Vagina (tissue), 2 donors: ENCODE measurements at regions not wholly inside any gene's neighbourhood (a gene's known extent, or its start where the extent isn't known, plus 50 kb on each side); places are given as distances from the start of the nearest gene placed in this dataset.

ENCODE experiments used
- POLR2A ChIP-seq, 2 donors: fragments of 450-650 bp; IDR thresholded peaks; one replicate each; pipeline ENCODE4 v1.6.1; 2017; ENCODE audit warnings: antibody characterized with exemption in 2 of 2, mild to moderate bottlenecking in 2 of 2, moderate library complexity in 2 of 2
- TF ChIP-seq, protein P1 (sequence below), 3 experiments: fragments of 450-650 bp in 2 of 3; fragments of 200-600 bp in 1 of 3; sonication (generic) in 1 of 3; IDR thresholded peaks; one replicate each; pipeline ENCODE4 v1.5.1; 2017 to 2019; ENCODE audit warnings: antibody characterized with exemption in 3 of 3, mild to moderate bottlenecking in 2 of 3, moderate library complexity in 2 of 3

GRCh38 chr1:113307771-113308445, 82.4 kb upstream of the MAGI3 start:
- TF ChIP-seq, protein P1, sequence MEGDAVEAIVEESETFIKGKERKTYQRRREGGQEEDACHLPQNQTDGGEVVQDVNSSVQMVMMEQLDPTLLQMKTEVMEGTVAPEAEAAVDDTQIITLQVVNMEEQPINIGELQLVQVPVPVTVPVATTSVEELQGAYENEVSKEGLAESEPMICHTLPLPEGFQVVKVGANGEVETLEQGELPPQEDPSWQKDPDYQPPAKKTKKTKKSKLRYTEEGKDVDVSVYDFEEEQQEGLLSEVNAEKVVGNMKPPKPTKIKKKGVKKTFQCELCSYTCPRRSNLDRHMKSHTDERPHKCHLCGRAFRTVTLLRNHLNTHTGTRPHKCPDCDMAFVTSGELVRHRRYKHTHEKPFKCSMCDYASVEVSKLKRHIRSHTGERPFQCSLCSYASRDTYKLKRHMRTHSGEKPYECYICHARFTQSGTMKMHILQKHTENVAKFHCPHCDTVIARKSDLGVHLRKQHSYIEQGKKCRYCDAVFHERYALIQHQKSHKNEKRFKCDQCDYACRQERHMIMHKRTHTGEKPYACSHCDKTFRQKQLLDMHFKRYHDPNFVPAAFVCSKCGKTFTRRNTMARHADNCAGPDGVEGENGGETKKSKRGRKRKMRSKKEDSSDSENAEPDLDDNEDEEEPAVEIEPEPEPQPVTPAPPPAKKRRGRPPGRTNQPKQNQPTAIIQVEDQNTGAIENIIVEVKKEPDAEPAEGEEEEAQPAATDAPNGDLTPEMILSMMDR (IDR thresholded peaks at IDR 0.05) = no peak
- no peak for TF ChIP-seq POLR2A (IDR thresholded peaks at IDR 0.05)
